ENCODE measurements at regions not wholly inside any gene's neighbourhood (a gene's known extent, or its start where the extent isn't known, plus 50 kb on each side); places are given as distances from the start of the nearest gene placed in this dataset.
A peak's percentile ranks its signal among the peaks of the same experiment; 100 is the strongest.

DNA sequence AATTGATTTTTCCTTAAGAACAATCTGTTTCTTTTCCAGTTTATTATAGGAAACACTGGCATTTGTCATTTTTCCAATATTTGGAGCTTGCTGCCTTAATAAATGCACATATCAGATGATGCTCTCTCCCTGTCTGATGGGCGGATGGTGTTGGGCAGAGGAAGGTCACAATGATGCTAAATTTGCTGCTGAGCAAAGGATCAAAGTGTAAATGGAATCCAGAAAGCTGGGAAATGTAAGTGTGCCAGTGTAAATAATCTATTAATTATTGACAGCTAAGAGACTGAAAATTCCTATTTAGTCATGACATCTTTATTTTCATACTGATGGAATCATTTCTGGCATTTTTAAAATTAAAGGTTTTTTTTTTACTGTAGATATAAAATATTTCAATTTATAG, 243.2 kb downstream of the PTBP2 start:
- no peak for DNase-seq (ENCODE audit: low read depth in 3 of 3)

DNA sequence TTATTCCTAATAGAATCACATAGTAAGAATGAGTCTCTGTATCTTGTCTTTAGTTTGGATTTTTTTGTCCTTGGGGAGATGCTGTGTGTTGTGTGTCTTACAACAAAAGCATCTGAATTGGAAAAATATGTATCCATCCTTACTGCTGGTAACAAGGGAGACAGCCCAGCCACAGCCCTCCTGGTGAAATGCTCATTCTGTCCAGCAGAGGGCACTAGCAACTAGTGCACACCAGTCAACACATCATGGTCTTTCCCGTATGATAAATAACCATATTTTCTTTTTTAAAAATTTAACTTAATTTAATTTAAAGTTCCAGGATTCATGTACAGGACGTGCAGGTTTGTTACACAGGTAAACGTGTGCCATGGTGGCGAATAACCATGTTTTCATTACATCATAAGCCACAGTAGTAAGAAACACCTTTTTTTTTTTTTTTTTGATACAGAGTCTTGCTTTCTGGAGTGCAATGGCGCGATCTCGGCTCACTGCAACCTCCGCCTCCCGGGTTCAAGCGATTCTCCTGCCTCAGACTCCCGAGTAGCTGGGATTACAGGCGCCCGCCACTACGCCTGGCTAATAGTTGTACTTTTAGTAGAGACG, 245.1 kb downstream of the PTBP2 start:
- peak; percentile 42 to 67 (median 61) for DNase-seq (ENCODE audit: low read depth in 3 of 3)

GRCh38 chr1:96967311-96967710, 245.7 kb downstream of the PTBP2 start:
- DNase-seq (ENCODE audit: low read depth in 3 of 3), result no peak

GRCh38 chr1:96968541-96968940, 247.0 kb downstream of the PTBP2 start:
- DNase-seq (ENCODE audit: low read depth in 3 of 3), result no peak

- no peak for DNase-seq (ENCODE audit: low read depth in 3 of 3)
These were observed 247.4 kb downstream of the PTBP2 start for GRCh38 chr1:96968983-96969382.

GRCh38 chr1:96969656-96970163, 248.1 kb downstream of the PTBP2 start:
- no peak for DNase-seq (ENCODE audit: low read depth in 3 of 3)

- DNase-seq (ENCODE audit: low read depth in 3 of 3), result no peak
These were observed 249.9 kb downstream of the PTBP2 start for GRCh38 chr1:96971439-96971838.

GRCh38 chr1:96971849-96972602, 250.4 kb downstream of the PTBP2 start:
- no peak for DNase-seq (ENCODE audit: low read depth in 3 of 3)

- DNase-seq (ENCODE audit: low read depth in 3 of 3), result no peak
These were observed 252.0 kb downstream of the PTBP2 start for GRCh38 chr1:96973605-96974004.

GRCh38 chr1:96978444-96978843, 256.9 kb downstream of the PTBP2 start:
- DNase-seq (ENCODE audit: low read depth in 3 of 3), result no peak

DNA sequence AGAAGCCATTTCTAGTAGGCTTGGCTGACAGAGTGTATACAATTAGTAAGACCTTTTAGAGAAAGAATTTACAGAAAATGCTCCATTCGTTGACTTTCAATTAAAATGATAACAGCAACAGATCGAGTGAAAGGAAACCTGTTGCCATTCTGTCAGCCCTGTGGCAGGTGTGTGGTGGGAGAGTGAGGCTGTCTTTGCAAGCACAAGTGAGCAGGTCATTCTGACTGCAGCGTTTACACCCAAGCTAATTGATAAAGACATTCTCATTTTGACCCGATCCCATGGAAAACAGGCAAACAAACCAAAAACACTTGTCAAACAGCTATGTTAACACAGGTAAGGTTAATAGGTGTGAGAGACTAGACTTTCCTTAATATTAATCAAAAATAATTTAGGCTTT, 257.3 kb downstream of the PTBP2 start:
- no peak for DNase-seq (ENCODE audit: low read depth in 3 of 3)

DNA sequence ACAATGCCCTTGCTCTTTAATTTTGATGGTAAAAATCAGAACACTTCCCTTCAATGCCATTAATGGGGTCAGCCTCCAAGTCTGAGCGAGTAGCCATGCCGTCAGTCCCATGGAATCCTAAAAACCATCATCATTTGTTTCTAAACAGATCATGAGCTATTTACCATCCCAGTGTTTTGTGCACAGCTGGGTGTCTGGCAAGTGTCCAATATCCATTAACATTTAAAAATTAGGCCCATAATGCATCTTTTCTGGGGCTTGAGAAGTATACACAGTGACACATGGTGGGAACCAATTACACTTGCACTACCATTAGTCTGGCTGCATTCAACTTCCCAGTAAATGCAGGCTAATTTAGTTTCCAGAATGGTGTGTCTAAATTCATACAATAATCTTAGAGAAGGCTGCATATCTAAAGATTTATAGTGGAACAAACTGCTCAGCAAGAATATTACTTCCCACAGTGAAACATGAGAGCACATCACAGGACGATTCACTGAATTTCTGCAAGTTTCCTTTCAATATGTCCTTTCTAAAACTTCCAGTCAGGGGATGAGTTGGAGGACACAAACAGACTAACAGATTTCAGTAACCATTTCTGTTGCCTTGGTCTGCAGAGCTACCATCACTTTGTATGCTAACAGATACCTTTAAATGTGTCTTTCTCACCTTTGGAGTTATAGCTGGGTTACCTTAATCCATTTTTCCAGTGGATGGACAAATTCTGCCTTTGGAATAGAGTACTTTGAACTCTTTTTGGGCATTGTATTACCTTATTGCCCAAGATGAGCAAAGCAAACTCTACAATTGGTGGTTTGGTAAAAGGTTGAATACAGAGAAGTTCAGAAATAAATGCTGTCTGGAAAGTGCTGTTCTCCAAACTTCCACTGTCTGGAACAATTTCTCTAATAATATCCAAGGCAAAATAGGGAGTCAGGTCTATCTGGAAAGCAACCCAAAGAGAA, 258.0 kb downstream of the PTBP2 start:
- no peak for DNase-seq (ENCODE audit: low read depth in 3 of 3)

- no peak for DNase-seq (ENCODE audit: low read depth in 3 of 3)
These were observed 258.9 kb downstream of the PTBP2 start for GRCh38 chr1:96980448-96980847.

DNA sequence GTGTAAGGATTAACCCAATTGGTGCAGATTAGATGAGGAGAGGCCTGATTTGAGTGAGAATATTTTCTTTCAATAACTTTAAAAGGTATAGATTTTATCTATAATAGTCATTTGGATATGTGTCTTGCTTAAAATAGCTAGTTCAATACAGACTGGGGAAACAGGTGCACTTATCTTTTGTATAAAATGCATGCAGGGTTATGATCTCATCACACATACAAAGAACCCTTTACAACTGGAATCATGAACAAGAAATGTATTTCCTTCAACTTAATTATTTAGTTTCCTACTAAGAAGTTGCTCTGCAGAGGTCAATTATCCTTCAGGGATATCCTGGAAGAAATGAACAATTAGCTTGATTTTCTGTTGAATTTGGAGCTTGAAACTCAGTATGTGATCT, 259.6 kb downstream of the PTBP2 start:
- DNase-seq (ENCODE audit: low read depth in 3 of 3), result no peak

DNA sequence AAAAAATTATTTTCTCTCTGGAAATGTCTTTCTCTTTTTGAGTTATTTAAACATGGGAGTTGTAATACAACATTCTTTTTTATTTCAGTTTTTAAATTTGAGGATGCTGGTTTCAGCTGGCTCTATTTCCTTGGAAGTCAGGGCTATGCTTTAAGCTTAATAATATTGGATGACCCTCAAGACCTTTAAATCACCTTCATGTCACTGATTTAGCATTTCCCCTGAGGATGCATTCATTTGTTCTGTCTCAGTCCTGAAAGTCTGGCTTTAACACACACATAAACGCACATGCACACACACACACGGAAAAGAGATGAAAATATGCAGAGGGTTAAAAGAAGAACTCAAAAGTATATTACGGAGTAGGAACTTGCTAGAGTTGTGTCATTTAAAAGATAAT, 260.5 kb downstream of the PTBP2 start:
- no peak for DNase-seq (ENCODE audit: low read depth in 3 of 3)

DNA sequence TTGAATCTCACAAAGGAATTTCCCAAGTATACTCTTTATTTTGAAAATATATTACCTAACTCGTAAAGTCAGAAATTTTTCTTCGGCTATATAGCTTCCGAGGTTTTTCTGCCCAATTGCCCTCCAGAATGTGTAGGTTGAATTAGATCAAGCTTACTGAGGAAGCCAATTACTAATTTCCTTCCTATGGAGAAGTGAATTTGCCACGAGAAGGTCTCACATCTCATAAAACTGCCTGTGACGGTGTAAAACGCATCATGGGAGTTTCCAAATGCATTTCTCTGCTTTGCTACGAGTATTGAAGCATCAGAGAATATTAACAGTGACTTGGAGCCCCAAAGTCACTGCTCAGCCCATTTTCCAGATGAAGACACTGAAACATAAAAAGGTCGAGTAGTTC, 262.3 kb downstream of the PTBP2 start:
- no peak for DNase-seq (ENCODE audit: low read depth in 3 of 3)

DNA sequence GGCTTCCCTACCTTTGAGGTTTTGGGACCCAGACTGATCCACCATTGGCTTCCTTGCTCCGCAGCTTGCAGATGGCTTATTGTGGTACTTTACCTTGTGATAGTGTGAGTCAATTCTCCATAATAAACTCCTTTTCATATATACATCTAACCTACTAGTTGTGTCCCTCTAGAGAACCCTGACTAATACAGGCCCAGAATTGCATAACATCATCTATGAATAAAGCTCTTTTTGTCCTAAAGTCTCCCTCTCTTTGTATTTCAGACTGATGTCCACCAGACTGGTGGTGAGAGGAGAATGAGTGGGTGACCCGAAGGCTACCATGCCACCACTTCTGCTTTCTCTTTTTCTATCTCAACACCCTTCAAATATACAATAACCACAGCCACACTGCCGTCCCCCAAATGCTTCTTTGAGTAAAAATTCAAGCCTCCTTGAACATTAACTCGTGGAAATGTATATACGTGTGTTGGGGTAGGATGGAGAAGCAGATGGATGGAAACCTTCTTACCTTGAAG, 265.7 kb downstream of the PTBP2 start:
- DNase-seq (ENCODE audit: low read depth in 3 of 3), result no peak

GRCh38 chr1:96989302-96989701, 267.7 kb downstream of the PTBP2 start:
- no peak for DNase-seq (ENCODE audit: low read depth in 3 of 3)

- no peak for DNase-seq (ENCODE audit: low read depth in 3 of 3)
These were observed 268.6 kb downstream of the PTBP2 start for GRCh38 chr1:96990136-96990535.

DNA sequence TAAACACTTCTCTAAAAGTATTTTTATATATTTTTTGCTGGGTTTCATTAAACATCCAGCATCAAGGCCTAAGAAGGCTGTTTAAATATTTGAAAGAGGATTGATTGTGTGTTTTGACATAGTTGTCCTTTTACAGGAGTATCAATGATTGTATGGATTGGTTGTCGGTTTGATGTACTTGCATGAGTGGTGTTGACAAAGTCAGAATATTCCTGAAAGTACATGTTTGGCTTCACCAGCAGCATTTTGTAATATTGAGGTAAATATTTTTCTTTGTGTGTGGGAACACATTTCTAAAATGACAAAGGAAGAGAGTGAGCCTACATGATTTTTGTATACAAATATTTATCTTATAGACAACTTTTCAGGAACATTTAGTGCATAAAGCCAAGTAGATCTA, 269.7 kb downstream of the PTBP2 start:
- no peak for DNase-seq (ENCODE audit: low read depth in 3 of 3)

GRCh38 chr1:96992871-96993270, 271.3 kb downstream of the PTBP2 start:
- DNase-seq (ENCODE audit: low read depth in 3 of 3), result no peak

DNA sequence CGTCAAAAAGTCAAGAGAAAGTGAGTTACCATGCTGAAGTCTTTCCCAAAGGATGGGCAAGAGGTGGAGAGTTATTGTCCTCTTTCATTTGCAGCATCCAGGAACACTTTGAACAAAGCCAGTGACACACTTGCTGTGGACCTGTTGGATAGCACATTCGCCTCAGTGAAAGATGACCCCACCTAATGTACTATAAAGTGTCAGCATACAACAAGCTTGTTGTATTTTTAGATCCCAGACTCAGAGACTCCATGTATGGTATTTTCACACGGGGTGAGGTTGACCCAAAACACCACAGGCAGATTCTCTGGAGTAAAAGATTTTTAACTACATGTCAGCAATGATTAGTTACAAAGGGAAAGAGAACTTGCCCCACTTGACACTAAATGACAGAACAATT, 273.8 kb downstream of the PTBP2 start:
- DNase-seq (ENCODE audit: low read depth in 3 of 3), result no peak

Measured in stimulated activated CD4-positive, alpha-beta T cell treated with anti-CD3 and anti-CD28 coated beads, TNF-alpha, amount 100 ng/mL, for 24 hours (primary cell).